ENCODE measurements at regions not wholly inside any gene's neighbourhood (a gene's known extent, or its start where the extent isn't known, plus 50 kb on each side); places are given as distances from the start of the nearest gene placed in this dataset.

- TF ChIP-seq CTCF (IDR thresholded peaks at IDR 0.05; ENCODE audit: low read depth, low read length): no peak
- H3K4me3 ChIP-seq (ENCODE audit: low read depth, low read length): no peak overlapping the region
Measured at GRCh38 chr20:60694763-60695162, 557.3 kb upstream of the CDH4 start.

- no peak for TF ChIP-seq CTCF (IDR thresholded peaks at IDR 0.05; ENCODE audit: low read depth, low read length)
- no peak overlapping the region for H3K4me3 ChIP-seq (ENCODE audit: low read depth, low read length)
Measured at GRCh38 chr20:60695226-60696000, 556.6 kb upstream of the CDH4 start.

- no peak for TF ChIP-seq CTCF (IDR thresholded peaks at IDR 0.05; ENCODE audit: low read depth, low read length)
- H3K4me3 ChIP-seq (ENCODE audit: low read depth, low read length): no peak overlapping the region
Measured at GRCh38 chr20:60697252-60697651, 554.8 kb upstream of the CDH4 start.

- TF ChIP-seq CTCF (IDR thresholded peaks at IDR 0.05; ENCODE audit: low read depth, low read length): no peak
- H3K4me3 ChIP-seq (ENCODE audit: low read depth, low read length): no peak overlapping the region
Measured at GRCh38 chr20:60700728-60701127, 551.3 kb upstream of the CDH4 start.

DNA sequence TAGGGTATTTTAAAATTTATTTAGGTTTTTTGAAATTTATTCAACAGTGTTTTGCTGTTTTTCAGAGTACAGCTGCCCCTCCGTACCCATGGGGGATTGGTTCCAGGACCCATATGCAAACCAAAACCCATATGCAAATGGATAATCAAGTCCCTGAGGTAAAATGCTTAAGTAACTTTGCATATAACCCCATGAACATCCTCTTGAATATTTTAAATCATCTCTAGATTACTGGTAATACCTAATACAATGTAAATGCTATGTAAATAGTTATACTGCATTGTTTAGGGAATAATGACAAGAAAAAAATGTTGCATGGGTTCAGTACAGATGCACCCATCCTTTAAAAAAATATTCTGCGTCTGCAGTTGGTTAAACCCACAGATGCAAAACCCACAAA, 547.9 kb upstream of the CDH4 start:
- TF ChIP-seq CTCF (IDR thresholded peaks at IDR 0.05; ENCODE audit: low read depth, low read length): no peak
- H3K4me3 ChIP-seq (ENCODE audit: low read depth, low read length): no peak overlapping the region

- TF ChIP-seq CTCF (IDR thresholded peaks at IDR 0.05; ENCODE audit: low read depth, low read length): no peak
- H3K4me3 ChIP-seq (ENCODE audit: low read depth, low read length): no peak overlapping the region
Measured at GRCh38 chr20:60713396-60713795, 538.7 kb upstream of the CDH4 start.

GRCh38 chr20:60715172-60715571, 536.9 kb upstream of the CDH4 start:
- H3K4me3 ChIP-seq (ENCODE audit: low read depth, low read length): no peak overlapping the region
- TF ChIP-seq CTCF (IDR thresholded peaks at IDR 0.05; ENCODE audit: low read depth, low read length): no peak
